Activated CD8-positive, alpha-beta memory T cell treated with anti-CD3 and anti-CD28 coated beads for 36 hours (primary cell): ENCODE measurements at regions not wholly inside any gene's neighbourhood (a gene's known extent, or its start where the extent isn't known, plus 50 kb on each side); places are given as distances from the start of the nearest gene placed in this dataset.

Source experiments
- CTCF ChIA-PET: fragments of 350-600 bp; sonication (Branson Sonifier 250); formaldehyde crosslinking; loops from one replicate; lab custom pipeline; 2021; ENCODE audit warnings: antibody characterized with exemption; lab: Charles Lee
- POLR2A ChIA-PET: fragments of 350-600 bp; sonication (Branson Sonifier 250); formaldehyde crosslinking; loops from one replicate; lab custom pipeline; 2021; ENCODE audit warnings: antibody characterized with exemption; lab: Charles Lee

DNA sequence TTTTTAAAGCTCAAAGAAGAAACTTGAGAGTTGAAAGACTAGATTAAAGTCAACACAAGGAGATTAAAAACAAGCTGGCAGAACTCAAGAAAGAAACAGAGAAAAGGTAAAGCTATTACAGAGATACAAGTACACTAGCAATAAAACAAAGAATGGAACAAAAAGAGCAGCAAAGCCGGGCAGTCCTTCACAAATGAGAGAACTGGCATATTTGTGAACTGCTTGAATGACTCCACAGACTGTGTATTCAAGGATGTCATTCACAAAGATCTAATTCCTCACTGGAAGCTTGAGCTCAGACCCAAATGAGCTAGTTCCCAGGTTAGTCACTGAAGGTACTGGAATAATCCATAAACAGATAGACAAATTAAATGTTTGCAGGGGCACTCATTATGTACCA, 318.0 kb downstream of the MYCN start:
- CTCF ChIA-PET: no interaction called here
- POLR2A ChIA-PET: no interaction called here

DNA sequence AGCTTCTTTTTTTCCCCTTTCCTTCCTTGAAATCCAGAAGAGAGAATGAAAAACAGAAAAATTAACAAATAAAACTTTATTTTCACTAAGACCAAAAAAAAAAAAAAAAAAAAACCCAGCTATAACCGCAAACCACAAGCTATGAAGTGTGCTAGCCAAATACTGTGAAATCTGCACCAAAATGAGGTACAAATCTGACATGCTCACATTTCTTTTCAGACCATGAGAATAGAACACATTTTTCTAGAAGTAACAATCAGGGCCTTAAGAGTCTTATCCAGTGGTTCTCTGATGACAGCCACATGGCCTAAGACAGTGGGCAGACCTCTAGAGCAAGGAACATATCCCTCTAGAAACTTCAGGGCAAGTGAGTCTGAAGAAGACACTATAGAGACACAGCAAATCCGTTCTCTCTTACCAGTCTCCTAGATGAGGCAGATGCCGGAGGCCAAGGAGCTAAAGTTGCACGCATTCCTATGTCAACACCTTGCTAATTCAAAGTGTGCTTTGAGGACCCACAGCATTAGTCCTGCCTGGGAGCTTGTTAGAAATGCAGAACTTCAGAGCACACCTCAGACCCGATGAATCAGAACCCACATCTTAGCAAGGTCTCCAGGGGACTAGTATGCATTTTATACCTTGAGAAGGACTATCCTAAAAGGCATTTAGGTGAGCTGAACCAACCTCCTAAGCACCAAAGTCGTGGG, 317.1 kb downstream of the MYCN start:
- ChIA-PET POLR2A (no interaction called here), CTCF (no interaction called here)

DNA sequence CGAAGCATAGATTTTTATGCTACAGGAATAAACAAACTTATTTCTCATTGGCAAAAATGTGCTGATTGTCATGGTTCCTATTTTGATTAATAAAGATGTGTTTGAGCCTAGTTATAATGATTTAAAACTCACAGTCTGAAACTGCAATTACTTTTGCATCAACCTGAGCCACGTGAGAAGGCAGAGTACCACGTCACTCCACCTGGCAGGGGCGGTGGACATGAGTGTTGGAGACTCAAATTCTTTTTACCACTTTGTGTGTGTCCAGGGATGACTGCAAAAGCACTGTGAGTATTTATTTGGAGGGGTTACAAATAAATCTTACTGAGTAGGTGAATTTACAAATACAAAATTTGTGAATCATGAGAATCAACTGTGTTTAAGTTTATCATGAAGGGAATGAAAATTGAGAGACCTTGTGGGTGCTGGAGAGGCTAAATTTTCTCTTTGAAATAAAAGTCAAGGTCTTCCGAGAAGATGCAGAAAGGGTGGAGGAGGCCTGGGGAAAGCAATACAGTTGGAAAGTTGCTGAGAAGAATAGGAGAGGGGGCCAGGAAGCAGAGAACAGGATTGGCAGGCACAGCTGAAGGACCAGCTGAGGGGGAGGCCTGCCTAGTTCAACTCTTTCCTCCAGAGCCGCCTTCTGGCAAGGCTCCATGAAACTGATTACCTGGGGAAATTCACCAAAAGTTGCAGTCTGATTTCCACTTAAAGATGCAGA, 316.4 kb downstream of the MYCN start:
- POLR2A ChIA-PET: no interaction called here

DNA sequence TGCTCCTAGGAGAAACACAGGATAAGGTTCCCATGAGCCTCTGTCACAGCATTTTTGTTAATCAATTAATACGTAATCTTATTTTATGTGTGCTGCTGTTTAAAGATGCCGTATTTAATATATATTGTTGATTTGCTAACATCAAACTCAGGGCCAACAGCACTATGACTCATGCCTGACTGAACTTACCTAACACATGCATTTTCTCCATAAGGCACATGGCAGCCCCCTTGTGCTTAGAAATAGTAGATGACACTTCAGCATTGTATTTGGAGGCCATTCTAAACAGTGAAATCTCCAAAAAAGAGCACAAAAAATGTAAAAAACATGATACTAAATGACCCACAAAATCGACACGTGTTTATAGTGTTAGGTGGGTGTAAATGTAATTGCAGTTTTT, 314.8 kb downstream of the MYCN start:
- ChIA-PET CTCF (no interaction called here), POLR2A (no interaction called here)

More for the DNA sequence above, 316.4 kb downstream of the MYCN start:
- CTCF ChIA-PET: no interaction called here

DNA sequence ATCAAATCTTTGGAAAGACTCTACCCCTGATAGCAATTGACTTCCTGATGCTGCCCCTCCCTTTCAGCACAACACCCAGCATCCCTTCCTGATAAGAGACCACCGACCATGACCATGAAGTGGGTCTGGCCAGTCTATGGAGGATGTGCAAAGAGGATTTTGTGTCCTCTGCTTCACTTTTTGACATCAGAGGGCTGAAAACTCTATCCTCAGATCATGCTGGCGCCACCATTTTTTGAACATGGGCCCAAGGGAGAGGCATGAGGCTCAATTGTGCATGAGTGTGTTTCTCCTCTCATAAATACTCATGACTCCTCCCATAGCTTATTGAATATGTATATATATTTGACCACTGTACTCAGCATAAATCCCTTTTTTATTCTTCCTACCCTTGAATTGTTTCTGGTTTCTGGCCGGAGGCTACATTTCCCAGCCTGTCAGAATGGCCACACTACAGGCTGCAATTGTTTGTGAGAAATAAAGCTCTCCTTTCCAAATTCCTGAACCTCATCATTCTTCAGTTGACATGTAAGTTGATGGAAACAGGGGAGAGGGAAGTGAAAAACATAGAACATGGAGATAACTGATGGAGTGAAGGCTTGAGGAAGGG, 314.1 kb downstream of the MYCN start:
- ChIA-PET POLR2A (no interaction called here), CTCF (no interaction called here)

DNA sequence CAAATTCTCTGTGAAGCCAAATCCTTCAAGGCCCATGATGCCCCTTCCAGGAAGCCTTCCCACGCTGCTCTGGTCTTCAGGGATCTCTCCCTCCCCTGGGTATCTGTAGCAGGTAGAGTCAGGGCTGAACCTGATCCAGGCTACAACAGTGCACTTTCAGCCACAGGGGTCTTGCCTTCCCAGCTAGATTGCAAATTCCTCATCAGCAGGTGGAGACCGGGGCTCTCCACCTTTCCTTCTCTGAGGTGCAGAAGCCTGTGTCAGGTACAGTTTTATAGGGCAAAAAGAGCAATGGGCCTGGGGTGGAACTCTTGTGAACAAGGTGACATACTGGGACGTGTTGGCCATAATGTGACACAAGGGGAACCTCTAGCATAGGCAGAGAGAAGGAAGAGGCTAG, 312.9 kb downstream of the MYCN start:
- CTCF ChIA-PET: no interaction called here
- POLR2A ChIA-PET: no interaction called here

DNA sequence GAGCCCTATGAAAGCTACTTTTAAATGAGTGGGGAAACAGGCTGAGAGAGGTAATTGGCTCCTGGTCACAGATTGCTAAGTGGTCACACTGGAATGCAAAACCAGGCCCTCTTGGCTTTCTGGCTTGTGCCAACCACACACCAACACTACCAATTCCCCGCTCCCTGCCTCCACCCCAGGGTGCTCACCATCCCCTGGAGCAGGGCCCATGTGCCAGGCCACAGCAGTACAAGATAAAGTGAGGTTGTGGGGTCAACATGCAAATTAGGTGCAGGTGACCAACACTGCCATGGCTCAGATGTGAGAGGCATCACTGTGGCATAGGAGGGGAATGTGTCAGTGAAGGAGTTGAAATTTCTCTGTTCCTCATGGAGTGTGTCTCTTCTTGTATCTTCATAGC, 312.5 kb downstream of the MYCN start:
- POLR2A ChIA-PET: no interaction called here
- CTCF ChIA-PET: no interaction called here

DNA sequence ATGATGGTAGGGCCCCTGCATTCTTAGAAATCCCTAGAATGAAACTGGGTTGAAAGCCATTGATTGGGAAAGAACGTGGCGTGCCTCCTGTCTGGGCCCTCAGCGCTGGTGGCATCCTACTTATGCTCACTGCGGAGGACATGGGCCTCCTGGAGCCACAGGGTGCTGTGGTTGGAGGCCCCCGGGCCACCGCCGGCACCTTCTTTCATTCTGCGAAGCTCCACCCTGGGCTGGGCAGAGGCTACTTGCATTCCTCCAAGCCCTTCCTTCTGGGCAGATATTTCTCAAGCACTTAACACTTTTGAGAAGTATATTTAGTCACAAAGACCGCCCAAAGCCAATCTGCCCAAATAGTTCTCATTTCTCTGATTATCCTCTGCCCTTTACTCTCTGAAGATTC, 311.9 kb downstream of the MYCN start:
- POLR2A ChIA-PET: no interaction called here
- CTCF ChIA-PET: no interaction called here

DNA sequence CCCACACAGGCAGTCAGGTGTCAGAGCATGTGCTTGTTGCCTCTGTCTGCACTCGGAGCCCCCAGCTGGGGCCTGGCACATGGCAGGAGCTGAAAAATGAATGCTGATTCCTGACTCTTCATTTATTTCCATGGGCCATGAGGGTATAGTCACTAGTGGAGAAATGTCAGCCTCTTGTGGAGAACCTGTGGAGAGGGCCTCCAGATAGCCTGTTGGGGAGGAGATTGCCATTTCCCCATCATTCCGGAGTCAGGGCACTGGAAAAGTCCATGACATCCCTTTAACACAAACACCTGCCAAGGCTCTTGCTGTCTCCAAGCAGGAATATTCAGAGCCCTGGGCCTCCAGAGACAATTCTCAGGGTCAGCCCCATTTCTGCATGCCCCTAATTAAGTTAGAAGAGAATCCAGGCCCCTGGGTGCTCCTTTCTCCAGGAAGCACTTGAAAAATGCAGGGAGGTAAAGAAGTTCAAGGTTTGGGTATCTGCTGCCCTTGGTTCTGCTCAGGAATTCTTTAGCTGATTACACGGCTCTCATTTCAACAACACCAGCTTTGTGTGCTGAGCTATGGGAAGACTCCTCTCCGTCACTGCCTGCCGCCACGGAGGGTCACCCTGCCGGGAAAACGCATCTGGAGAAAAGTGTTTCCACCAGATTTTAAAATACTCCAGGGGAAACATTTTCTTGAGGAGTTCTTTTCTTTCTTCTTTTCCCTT, 311.3 kb downstream of the MYCN start:
- POLR2A ChIA-PET: no interaction called here
- CTCF ChIA-PET: no interaction called here

DNA sequence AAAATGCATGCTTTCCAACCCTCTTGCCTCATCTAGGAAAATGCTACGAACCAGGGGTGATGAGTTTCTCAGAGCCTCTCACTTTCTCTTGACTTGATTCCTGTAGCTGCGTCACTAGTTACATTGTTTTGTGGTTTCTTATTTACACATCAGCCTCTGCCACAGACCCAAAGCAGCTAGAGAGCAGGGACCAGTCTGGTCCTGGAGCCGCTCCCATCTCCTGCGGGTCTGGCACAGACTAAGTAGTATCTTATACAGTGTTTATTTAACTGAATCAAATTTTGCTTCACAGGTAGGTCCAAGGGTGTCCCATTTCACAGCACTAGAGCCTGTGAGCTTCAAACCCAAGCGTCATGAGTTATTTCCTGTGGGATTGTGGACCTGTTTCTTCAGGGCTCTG, 310.5 kb downstream of the MYCN start:
- CTCF ChIA-PET: no interaction called here

DNA sequence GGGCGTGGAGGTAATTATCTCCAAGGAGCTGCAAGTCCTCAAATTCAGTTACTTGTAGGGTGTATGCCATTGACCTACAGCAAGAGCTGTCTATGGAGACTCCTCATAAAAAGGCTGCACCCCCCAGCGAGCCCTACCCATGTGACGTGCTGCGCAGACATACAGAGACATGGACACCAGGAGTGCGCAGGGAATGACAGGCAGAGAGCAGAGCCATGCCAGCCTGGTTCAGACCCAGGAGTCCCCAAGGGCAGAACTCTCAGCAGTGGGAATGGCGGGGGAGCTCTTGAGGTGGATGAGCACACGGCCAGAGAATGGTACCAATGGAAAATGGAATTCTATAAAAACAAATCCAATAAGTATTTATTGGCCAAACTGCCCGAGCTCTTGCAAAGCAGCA, 310.1 kb downstream of the MYCN start:
- CTCF ChIA-PET: no interaction called here

More for the DNA sequence above, 310.5 kb downstream of the MYCN start:
- POLR2A ChIA-PET: no interaction called here

DNA sequence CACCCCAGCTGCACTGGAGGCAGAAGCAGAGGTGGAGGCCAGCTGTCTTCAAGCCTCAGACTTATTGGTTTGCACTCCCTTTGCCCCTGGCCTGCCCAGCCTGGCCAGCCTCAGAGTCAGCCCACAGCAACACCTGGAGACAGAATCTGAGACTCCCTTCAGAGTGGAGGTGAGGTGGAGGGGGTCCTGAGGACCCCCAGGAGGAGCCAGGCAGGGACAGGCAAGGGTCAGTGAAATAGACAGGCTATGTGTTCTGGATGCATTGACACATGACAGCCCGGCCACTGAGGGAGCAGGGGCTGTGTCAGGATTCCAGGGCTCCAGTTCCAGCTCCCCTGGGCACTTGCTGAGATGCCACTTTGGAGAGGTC, 309.7 kb downstream of the MYCN start:
- CTCF ChIA-PET: no interaction called here
- POLR2A ChIA-PET: no interaction called here

More for the DNA sequence above, 310.1 kb downstream of the MYCN start:
- POLR2A ChIA-PET: no interaction called here

DNA sequence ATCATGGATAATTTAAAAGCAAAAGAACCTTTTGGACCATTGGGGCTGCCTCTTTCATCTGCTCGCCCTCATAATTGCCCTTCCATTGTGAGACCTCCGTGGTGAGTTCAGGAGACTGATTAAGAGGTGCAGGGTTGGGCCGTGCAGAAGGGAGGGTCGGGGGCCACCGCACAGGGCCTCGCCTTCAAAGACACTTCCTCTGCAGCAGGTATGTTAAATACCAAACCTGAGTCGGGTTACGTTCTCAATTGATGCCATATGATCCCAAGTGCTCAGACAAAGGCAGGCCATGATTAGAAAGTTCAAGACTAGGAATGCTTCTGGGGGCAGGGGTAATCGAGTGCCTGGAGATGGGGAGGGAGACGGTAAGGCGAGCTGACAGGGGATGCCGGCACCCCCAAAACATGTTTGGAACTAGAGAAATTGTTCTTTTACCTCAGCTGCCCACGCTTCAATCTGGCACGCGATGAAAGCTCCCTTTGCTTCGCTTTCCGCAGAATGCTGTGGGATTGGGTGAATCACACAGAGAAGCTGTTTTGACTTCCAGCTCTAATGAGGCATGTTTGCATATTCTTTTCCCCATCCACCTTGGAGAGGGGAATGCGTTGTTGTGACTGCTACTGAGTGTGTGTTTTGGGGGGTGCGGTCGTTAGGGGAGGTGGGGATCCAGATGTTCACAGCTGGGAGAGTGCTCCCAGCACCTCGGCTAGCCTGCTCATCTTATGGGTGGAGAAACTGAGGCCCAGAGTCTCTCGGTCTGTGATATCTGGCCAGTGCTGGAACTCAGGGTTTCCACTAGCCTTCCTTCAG, 309.1 kb downstream of the MYCN start:
- ChIA-PET CTCF (no interaction called here), POLR2A (no interaction called here)

DNA sequence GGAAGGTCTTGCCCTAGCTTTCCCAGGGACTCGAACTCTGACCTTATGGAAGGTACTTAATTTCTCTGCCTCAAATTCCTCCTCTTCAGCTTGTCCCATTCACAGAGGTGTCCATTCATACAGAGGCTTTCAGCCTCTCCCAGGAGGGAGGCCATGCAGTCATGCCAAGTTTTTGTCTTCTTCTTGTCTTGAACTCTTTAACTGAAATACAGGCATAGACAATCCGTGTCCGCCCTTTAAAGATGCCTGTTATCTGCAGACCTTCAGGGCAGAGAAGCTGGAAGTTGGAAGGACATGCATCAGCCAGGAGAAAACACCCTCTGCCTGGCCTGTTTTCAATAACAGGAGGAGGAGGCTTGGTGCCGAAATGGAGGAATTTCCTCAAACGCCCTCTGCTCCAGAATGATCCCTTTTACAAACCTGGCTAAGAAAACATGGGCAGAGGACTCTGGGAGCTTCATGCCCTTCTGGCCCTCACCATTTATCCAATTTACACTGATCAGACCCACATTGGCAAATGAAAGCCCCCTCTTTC, 308.3 kb downstream of the MYCN start:
- ChIA-PET POLR2A (no interaction called here), CTCF (no interaction called here)

DNA sequence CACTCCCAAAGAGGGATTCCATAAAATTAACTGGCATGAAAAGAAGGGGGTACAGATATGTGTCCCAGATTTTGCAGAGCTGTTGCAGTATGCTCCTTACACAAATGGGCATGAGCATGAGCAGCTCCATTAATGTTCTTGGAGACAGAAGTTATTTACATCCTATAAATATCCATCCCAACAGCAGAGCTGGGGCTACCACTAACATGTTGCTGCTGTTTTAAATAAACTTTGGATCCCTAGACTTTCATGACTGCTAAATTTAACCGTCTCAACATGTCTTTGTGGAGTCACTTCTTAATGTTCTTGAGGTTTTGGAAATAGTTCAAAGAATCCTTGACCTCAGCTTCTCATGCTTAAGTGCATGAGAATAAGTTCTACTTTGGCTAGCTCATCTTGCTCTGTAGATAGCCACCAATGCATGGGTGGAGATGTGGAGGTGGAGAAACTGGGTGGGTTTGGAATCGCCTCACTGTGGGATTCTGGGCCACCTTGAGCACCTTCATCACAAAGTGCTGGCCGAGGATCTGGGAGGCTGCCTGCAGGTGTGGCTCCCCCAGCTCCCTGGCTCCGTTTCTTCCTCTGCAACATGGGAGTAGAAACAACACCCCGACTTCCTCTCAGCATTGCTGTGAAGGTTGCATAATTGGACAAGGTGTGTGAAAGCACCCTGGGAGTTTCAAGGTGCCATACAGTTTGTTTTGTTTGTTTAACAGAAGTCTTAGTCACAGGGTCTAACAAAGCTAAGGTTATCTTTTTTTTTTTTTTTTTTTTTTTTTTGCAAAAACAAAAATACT, 307.2 kb downstream of the MYCN start:
- POLR2A ChIA-PET: no interaction called here
- CTCF ChIA-PET: interaction anchor here (0.6 kb wide), 1 partner anchor 18 kb away, joined by 3 read pairs; no protein-coding TSS in a partner anchor

DNA sequence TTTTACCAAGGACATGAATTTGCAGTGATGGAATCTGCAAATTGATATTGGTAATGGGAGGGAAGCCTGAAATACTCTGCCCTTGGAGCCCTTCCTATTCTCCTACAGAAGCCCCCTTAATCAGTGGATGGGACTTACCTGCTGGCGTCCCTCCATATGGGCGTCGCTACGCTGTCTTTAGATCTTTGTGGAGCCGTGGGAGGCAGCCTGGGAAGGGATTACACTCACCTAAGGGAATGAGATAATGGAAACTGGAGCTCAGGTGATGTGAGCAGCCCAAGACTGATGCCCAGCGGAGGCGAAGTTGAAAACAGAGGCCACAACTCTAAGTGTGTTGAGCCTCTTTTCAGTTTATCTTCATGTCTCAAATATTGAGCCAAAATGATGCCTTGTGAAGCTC, 306.6 kb downstream of the MYCN start:
- ChIA-PET POLR2A (no interaction called here), CTCF (no interaction called here)

DNA sequence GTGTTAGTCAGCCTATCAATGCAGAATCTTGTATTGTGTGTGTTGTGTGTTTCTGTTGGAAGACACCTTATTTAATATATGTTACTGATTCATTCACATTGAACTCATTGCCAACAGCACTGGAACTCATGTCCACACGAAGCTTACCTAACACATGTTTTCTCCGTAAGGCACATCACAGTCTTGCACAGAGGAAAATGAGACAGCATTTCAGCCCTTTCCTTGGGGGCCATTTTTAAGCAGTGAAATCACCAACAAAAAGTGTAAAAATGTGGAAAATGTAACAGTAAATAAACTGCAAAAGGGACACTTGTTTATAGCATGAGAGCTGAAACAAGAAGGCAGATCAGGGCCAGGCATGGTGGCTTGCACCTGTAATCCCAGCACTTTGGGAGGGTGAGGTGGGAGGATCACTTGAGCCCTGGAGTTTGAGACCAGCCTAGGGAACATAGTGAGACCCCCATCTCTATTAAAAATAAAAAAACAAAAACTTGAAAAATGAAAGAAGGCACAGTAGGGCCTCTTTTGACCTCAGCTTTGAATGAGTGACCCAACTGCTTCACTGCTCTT, 306.0 kb downstream of the MYCN start:
- ChIA-PET CTCF (no interaction called here), POLR2A (no interaction called here)

DNA sequence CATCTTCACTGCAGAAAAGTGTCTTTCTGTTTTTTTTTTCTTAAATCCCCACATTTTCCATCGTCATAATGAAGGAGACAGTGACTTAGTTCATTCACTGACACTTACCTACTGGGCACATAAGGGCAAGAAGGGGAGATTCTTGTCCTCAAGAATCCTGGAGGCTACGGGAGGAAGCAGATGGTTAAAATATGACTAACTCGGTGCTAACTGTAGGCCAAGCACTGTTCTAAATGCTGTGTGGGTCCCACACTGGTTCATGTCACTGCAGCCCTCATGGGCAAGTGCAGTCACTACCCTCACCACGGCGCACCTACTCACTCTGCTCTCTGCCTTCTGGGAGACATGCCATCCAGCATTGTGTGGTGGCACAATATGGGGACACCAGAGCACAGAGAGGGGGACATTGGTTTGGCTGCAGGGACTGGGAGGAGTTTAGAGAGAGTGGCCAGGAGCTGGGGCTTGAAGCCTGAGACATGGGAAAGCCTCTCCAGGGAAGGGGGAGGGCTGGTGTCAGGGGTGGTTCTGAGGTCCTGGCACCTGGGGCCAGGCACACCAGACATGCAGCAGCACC, 305.2 kb downstream of the MYCN start:
- ChIA-PET CTCF (no interaction called here), POLR2A (no interaction called here)
